SU-DHL-6 (cell line): ENCODE measurements at regions not wholly inside any gene's neighbourhood (a gene's known extent, or its start where the extent isn't known, plus 50 kb on each side); places are given as distances from the start of the nearest gene placed in this dataset.
"Not testable (repeated sequence)": the region's sequence is repeated elsewhere in the genome, so short reads cannot be mapped to it uniquely, and the experiment has no call there.

Experiments
- H2AFZ ChIP-seq: fragments of 200-600 bp; sonication (generic); 2 replicates; pipeline ENCODE4 v1.6.1; 2014; ENCODE audit warnings: low read depth, mild to moderate bottlenecking, moderate library complexity, mixed read lengths, antibody characterized with exemption, low read length; ENCODE audit not compliant: severe bottlenecking
- H3F3A ChIP-seq: fragments of 200-600 bp; shearing (Covaris generic); 2 replicates; pipeline ENCODE4 v1.6.0; 2016; ENCODE audit warnings: antibody characterized with exemption, mild to moderate bottlenecking; ENCODE audit not compliant: insufficient read depth
- H3K27ac ChIP-seq: fragments of 200-600 bp; sonication (generic); 2 replicates; pipeline ENCODE4 v1.5.1; 2016; ENCODE audit warnings: low read depth, mild to moderate bottlenecking, low read length, moderate library complexity, mixed read lengths
- H3K27me3 ChIP-seq: fragments of 200-600 bp; sonication (generic), shearing (Covaris generic); 2 replicates; pipeline ENCODE4 v1.6.0; 2014; ENCODE audit warnings: mild to moderate bottlenecking, low read length
- H3K36me3 ChIP-seq: fragments of 200-600 bp; sonication (generic); 2 replicates; pipeline ENCODE4 v1.6.1; 2014; ENCODE audit warnings: mild to moderate bottlenecking, low read length, mixed read lengths
- H3K4me2 ChIP-seq: fragments of 300-600, 200-600 bp; shearing (Covaris generic), sonication (generic); 2 replicates; pipeline ENCODE4 v1.6.0; 2014; ENCODE audit warnings: low read length, low read depth, mild to moderate bottlenecking; ENCODE audit not compliant: poor library complexity, severe bottlenecking
- H3K4me3 ChIP-seq: fragments of 200-600 bp; sonication (generic); 2 replicates; pipeline ENCODE4 v1.5.1; 2014; ENCODE audit warnings: antibody characterized with exemption, low read length, mild to moderate bottlenecking, mixed read lengths; ENCODE audit not compliant: insufficient read depth, poor library complexity, severe bottlenecking
- H3K79me2 ChIP-seq: fragments of 200-600 bp; sonication (generic); 2 replicates; pipeline ENCODE4 v1.6.1; 2014; ENCODE audit warnings: mild to moderate bottlenecking, low read length, moderate library complexity; ENCODE audit not compliant: insufficient read depth
- H3K9ac ChIP-seq: fragments of 200-600 bp; sonication (generic); 2 replicates; pipeline ENCODE4 v1.7.0; 2014; ENCODE audit warnings: mild to moderate bottlenecking, low read length
- H3K9me2 ChIP-seq: fragments of 200-600 bp; sonication (generic); replicated peaks from 2 replicates; pipeline ENCODE4 v1.6.1; 2014; ENCODE audit warnings: low read length; ENCODE audit not compliant: insufficient read depth
- H3K9me3 ChIP-seq: fragments of 200-600 bp; sonication (generic); 2 replicates; pipeline ENCODE4 v1.6.1; 2014; ENCODE audit warnings: low read length, mixed read lengths; ENCODE audit not compliant: insufficient read depth
- H4K20me1 ChIP-seq: fragments of 200-600 bp; sonication (generic); 2 replicates; pipeline ENCODE4 v1.6.1; 2014; ENCODE audit warnings: low read depth, mild to moderate bottlenecking, antibody characterized with exemption, low read length, moderate library complexity, mixed read lengths
- CTCF ChIP-seq: fragments of 200-600 bp; sonication (generic); IDR thresholded peaks from one replicate; pipeline ENCODE4 v1.5.1; 2017; ENCODE audit warnings: antibody characterized with exemption, mild to moderate bottlenecking, low read length, moderate library complexity; ENCODE audit not compliant: insufficient read depth, poor library complexity, severe bottlenecking
- EZH2phosphoT487 ChIP-seq: fragments of 200-600 bp; sonication (generic), shearing (Covaris generic); conservative IDR thresholded peaks from 2 replicates; pipeline ENCODE4 v1.6.1; 2018; ENCODE audit warnings: mild to moderate bottlenecking, antibody characterized with exemption, low read length, moderate library complexity, mixed read lengths

- Histone ChIP-seq H3K79me2 (no peaks in the 10 kb centered on the region), H3K4me2 (no peak overlapping the region), H3K36me3 (no peaks in the 10 kb centered on the region), H3K4me3 (no peak overlapping the region), H3K9me2 (no peaks in the 10 kb centered on the region), H3K27ac (no peak overlapping the region), H2AFZ (no peak overlapping the region), H3F3A (no peaks in the 10 kb centered on the region), H3K27me3 (no peaks in the 10 kb centered on the region), H3K9ac (no peak overlapping the region), H4K20me1 (no peaks in the 10 kb centered on the region), H3K9me3 (no peaks in the 10 kb centered on the region)
- no peak for TF ChIP-seq CTCF
- no peak for TF ChIP-seq EZH2phosphoT487
Observed at GRCh38 chr15:96165081-96165480, 165.4 kb upstream of the NR2F2 start.

GRCh38 chr15:96165775-96166174 lies 164.7 kb upstream of the NR2F2 start:
- H3K9me3 ChIP-seq = no peaks in the 10 kb centered on the region
- no peak overlapping the region for H3K27ac ChIP-seq
- H3K27me3 ChIP-seq = no peaks in the 10 kb centered on the region
- H3K9ac ChIP-seq = no peak overlapping the region
- H3K4me2 ChIP-seq = no peak overlapping the region
- no peaks in the 10 kb centered on the region for H3F3A ChIP-seq
- H3K4me3 ChIP-seq = no peak overlapping the region
- no peak overlapping the region for H2AFZ ChIP-seq
- H3K9me2 ChIP-seq = no peaks in the 10 kb centered on the region
- no peaks in the 10 kb centered on the region for H3K79me2 ChIP-seq
- no peaks in the 10 kb centered on the region for H3K36me3 ChIP-seq
- no peaks in the 10 kb centered on the region for H4K20me1 ChIP-seq
- TF ChIP-seq EZH2phosphoT487 (no peak), CTCF (no peak)

- no peak overlapping the region for H3K4me3 ChIP-seq
- no peaks in the 10 kb centered on the region for H4K20me1 ChIP-seq
- no peak overlapping the region for H3K9ac ChIP-seq
- H3K9me3 ChIP-seq = no peaks in the 10 kb centered on the region
- H3K27ac ChIP-seq = no peak overlapping the region
- no peak overlapping the region for H2AFZ ChIP-seq
- H3K9me2 ChIP-seq = no peaks in the 10 kb centered on the region
- no peaks in the 10 kb centered on the region for H3F3A ChIP-seq
- TF ChIP-seq CTCF (no peak), EZH2phosphoT487 (no peak)
- H3K27me3 ChIP-seq = no peaks in the 10 kb centered on the region
- no peak overlapping the region for H3K4me2 ChIP-seq
- no peaks in the 10 kb centered on the region for H3K79me2 ChIP-seq
- H3K36me3 ChIP-seq = no peaks in the 10 kb centered on the region
Observed at GRCh38 chr15:96166223-96167200, 164.0 kb upstream of the NR2F2 start.

GRCh38 chr15:96170616-96170978 lies 159.9 kb upstream of the NR2F2 start:
- not testable (repeated sequence) for H3K9me2 ChIP-seq, H3F3A ChIP-seq, H2AFZ ChIP-seq, H3K27ac ChIP-seq, H3K27me3 ChIP-seq, H3K4me3 ChIP-seq, H3K36me3 ChIP-seq, H3K4me2 ChIP-seq, H3K9ac ChIP-seq, H4K20me1 ChIP-seq, H3K79me2 ChIP-seq, H3K9me3 ChIP-seq
